Keratinocyte (primary cell): ENCODE measurements at regions not wholly inside any gene's neighbourhood (a gene's known extent, or its start where the extent isn't known, plus 50 kb on each side); places are given as distances from the start of the nearest gene placed in this dataset.

Experiments used
- DNase-seq: peaks from one replicate; pipeline ENCODE4 v3.0.0-alpha.2; 2011; ENCODE audit warnings: low read depth, missing footprints, low spot score
- FAIRE-seq: peaks from 2 replicates; lab custom pipeline; 2011; peaks lifted over from hg19 to GRCh38; lab: Jason Lieb, UNC
- H2AFZ ChIP-seq: 2 replicates; pipeline ENCODE4 v1.6.0; 2012; ENCODE audit warnings: low read length, control low read depth, inconsistent platforms; ENCODE audit not compliant: control insufficient read depth
- H3K27ac ChIP-seq: 2 replicates; pipeline ENCODE4 v1.5.1; 2011; ENCODE audit warnings: low read length; ENCODE audit not compliant: control insufficient read depth, insufficient read depth
- H3K27me3 ChIP-seq: 3 replicates; pipeline ENCODE4 v1.6.0; 2011; ENCODE audit warnings: low read length; ENCODE audit not compliant: control insufficient read depth, insufficient read depth; ENCODE audit errors: extremely low read depth
- H3K36me3 ChIP-seq, 2 experiments: 2 replicates in 1 of 2; 3 replicates in 1 of 2; pipeline ENCODE4 v1.5.1; 2011; ENCODE audit warnings: low read length in 2 of 2, mild to moderate bottlenecking in 1 of 2; ENCODE audit not compliant: control insufficient read depth in 2 of 2, insufficient read depth in 2 of 2; ENCODE audit errors: extremely low read depth in 1 of 2
- H3K4me1 ChIP-seq: 3 replicates; pipeline ENCODE4 v1.5.1; 2011; ENCODE audit warnings: low read length; ENCODE audit not compliant: control insufficient read depth, insufficient read depth; ENCODE audit errors: extremely low read depth
- H3K4me2 ChIP-seq: 3 replicates; pipeline ENCODE4 v1.6.0; 2011; ENCODE audit warnings: low read depth, low read length; ENCODE audit not compliant: control insufficient read depth, insufficient read depth; ENCODE audit errors: extremely low read depth
- H3K4me3 ChIP-seq, 3 experiments: fragments of 200-600 bp in 1 of 3; sonication (generic) in 1 of 3; 2 replicates in 2 of 3; 3 replicates in 1 of 3; pipeline ENCODE4 v1.5.1; 2011 to 2016; ENCODE audit warnings: low read length in 3 of 3, mild to moderate bottlenecking in 3 of 3, control low read depth in 2 of 3, inconsistent platforms in 1 of 3, low read depth in 1 of 3, mixed read lengths in 1 of 3, mixed run types in 1 of 3, moderate library complexity in 1 of 3; ENCODE audit not compliant: control insufficient read depth in 2 of 3, insufficient read depth in 2 of 3; ENCODE audit errors: extremely low read depth in 1 of 3
- H3K79me2 ChIP-seq: 2 replicates; pipeline ENCODE4 v1.6.0; 2012; ENCODE audit warnings: low read length; ENCODE audit not compliant: control insufficient read depth, insufficient read depth
- H3K9ac ChIP-seq: 3 replicates; pipeline ENCODE4 v1.6.0; 2011; ENCODE audit warnings: low read length; ENCODE audit not compliant: control insufficient read depth, insufficient read depth; ENCODE audit errors: extremely low read depth
- H3K9me1 ChIP-seq: 3 replicates; pipeline ENCODE4 v1.6.0; 2011; ENCODE audit warnings: low read length; ENCODE audit not compliant: control insufficient read depth, insufficient read depth; ENCODE audit errors: extremely low read depth
- H3K9me3 ChIP-seq: 2 replicates; pipeline ENCODE4 v1.5.1; 2012; ENCODE audit warnings: low read depth, low read length; ENCODE audit not compliant: control insufficient read depth
- H4K20me1 ChIP-seq: 3 replicates; pipeline ENCODE4 v1.6.0; 2011; ENCODE audit warnings: low read length; ENCODE audit not compliant: control insufficient read depth, insufficient read depth; ENCODE audit errors: extremely low read depth
- EZH2 ChIP-seq: IDR thresholded peaks from one replicate; pipeline ENCODE4 v1.6.1; 2012; ENCODE audit warnings: inconsistent platforms, mild to moderate bottlenecking, low read length, moderate library complexity
- dilution Hi-C: fragments of 300-500 bp; cut with MboI; formaldehyde crosslinking; loops from one replicate; pipeline ENCODE4 v1.7.0; 2020; ENCODE audit warnings: low sequenced_read_pairs; ENCODE audit not compliant: extremely low pct_ligation_motif_present
- TF ChIP-seq, protein P1 (sequence below), 3 experiments: IDR thresholded peaks in 1 of 3; conservative IDR thresholded peaks in 1 of 3; optimal IDR thresholded peaks in 1 of 3; 2 replicates in 2 of 3; 3 replicates in 1 of 3; pipeline versions ENCODE3 to v1.5.1; 2011; ENCODE audit warnings: low read length in 3 of 3, mild to moderate bottlenecking in 3 of 3, moderate library complexity in 2 of 3, control low read depth in 1 of 3, inconsistent platforms in 1 of 3; ENCODE audit not compliant: insufficient read depth in 2 of 3; ENCODE audit errors: extremely low read depth in 1 of 3

DNA sequence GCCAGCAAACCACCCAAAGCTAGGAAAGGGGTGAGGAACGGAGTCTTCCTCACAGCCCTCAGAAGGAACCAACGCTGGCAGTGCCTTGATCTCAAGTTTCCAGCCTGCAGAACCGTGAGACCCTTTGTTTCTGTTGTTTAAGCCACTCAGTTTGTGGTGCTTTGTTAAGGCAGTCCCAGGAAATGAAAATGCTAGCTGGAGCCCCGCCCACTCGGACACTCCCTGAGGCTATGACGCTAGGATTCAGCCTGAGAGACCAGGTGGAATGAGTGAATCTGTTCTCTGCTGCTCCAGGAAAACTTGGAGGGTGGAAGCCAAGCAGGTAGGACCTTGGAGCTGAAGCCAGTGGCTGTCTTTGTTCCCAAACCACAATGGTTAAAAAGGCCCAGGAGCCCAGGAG is 196.5 kb upstream of the POU3F1 start:
- Histone ChIP-seq H3K79me2 (no peaks in the 10 kb centered on the region), H3K9me1 (no peaks in the 10 kb centered on the region), H3K9me3 (no peaks in the 10 kb centered on the region), H3K9ac (no peak overlapping the region), H3K27ac (no peak overlapping the region), H3K27me3 (no peaks in the 10 kb centered on the region), H3K4me1 (peaks cover 3% of the 10 kb centered on the region), H3K4me3 (no peak overlapping the region), H2AFZ (no peak overlapping the region), H4K20me1 (no peaks in the 10 kb centered on the region), H3K4me2 (no peak overlapping the region), H3K36me3 (no peaks in the 10 kb centered on the region)
- dilution Hi-C loops, result no loop called here
- TF ChIP-seq, protein P1, sequence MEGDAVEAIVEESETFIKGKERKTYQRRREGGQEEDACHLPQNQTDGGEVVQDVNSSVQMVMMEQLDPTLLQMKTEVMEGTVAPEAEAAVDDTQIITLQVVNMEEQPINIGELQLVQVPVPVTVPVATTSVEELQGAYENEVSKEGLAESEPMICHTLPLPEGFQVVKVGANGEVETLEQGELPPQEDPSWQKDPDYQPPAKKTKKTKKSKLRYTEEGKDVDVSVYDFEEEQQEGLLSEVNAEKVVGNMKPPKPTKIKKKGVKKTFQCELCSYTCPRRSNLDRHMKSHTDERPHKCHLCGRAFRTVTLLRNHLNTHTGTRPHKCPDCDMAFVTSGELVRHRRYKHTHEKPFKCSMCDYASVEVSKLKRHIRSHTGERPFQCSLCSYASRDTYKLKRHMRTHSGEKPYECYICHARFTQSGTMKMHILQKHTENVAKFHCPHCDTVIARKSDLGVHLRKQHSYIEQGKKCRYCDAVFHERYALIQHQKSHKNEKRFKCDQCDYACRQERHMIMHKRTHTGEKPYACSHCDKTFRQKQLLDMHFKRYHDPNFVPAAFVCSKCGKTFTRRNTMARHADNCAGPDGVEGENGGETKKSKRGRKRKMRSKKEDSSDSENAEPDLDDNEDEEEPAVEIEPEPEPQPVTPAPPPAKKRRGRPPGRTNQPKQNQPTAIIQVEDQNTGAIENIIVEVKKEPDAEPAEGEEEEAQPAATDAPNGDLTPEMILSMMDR (optimal IDR thresholded peaks at IDR 0.05 in 1 of 3, IDR thresholded peaks at IDR 0.05 in 1 of 3, conservative IDR thresholded peaks at IDR 0.05 in 1 of 3; ENCODE audit: extremely low read depth in 1 of 3, insufficient read depth in 2 of 3, low read length in 3 of 3), result no peak
- TF ChIP-seq EZH2, result no peak
- FAIRE-seq (no peak), DNase-seq (no peak)

- Histone ChIP-seq H3K4me3 (no peak overlapping the region), H2AFZ (no peak overlapping the region), H3K27ac (no peak overlapping the region), H3K4me1 (peaks cover 3% of the 10 kb centered on the region), H4K20me1 (no peaks in the 10 kb centered on the region), H3K9me3 (no peaks in the 10 kb centered on the region), H3K27me3 (no peaks in the 10 kb centered on the region), H3K79me2 (no peaks in the 10 kb centered on the region), H3K9ac (no peak overlapping the region), H3K36me3 (no peaks in the 10 kb centered on the region), H3K4me2 (no peak overlapping the region), H3K9me1 (no peaks in the 10 kb centered on the region)
- no peak for FAIRE-seq
- dilution Hi-C loops, result no loop called here
- no peak for DNase-seq
- TF ChIP-seq, protein P1 (optimal IDR thresholded peaks at IDR 0.05 in 1 of 3, IDR thresholded peaks at IDR 0.05 in 1 of 3, conservative IDR thresholded peaks at IDR 0.05 in 1 of 3; ENCODE audit: extremely low read depth in 1 of 3, insufficient read depth in 2 of 3, low read length in 3 of 3), result no peak
- TF ChIP-seq EZH2, result no peak
Measured at GRCh38 chr1:38242506-38242905, 195.9 kb upstream of the POU3F1 start.
